Subcutaneous abdominal adipose tissue (tissue), 5 donors: ENCODE measurements at regions not wholly inside any gene's neighbourhood (a gene's known extent, or its start where the extent isn't known, plus 50 kb on each side); places are given as distances from the start of the nearest gene placed in this dataset.
"Not testable (repeated sequence)": the region's sequence is repeated elsewhere in the genome, so short reads cannot be mapped to it uniquely, and the experiment has no call there.

Experiments
- H3K27ac ChIP-seq: one replicate; pipeline ENCODE4 v1.7.0; 2013; ENCODE audit warnings: low read depth, mild to moderate bottlenecking, inconsistent platforms, low read length, moderate library complexity
- H3K27me3 ChIP-seq, 5 donors: one replicate each; pipeline ENCODE4 v1.7.0; 2013; ENCODE audit warnings: low read length in 5 of 5, inconsistent platforms in 1 of 5; ENCODE audit not compliant: control insufficient read depth in 5 of 5, insufficient read depth in 4 of 5
- H3K36me3 ChIP-seq, 5 donors: one replicate each; pipeline ENCODE4 v1.7.0; 2013; ENCODE audit warnings: low read length in 5 of 5; ENCODE audit not compliant: control insufficient read depth in 5 of 5, insufficient read depth in 5 of 5
- H3K4me1 ChIP-seq, 5 donors: one replicate each; pipeline ENCODE4 v1.7.0; 2013; ENCODE audit warnings: low read length in 5 of 5, mild to moderate bottlenecking in 3 of 5, moderate library complexity in 1 of 5; ENCODE audit not compliant: control insufficient read depth in 5 of 5, insufficient read depth in 5 of 5
- H3K4me3 ChIP-seq, 5 donors: one replicate each; pipeline ENCODE4 v1.7.0; 2013; ENCODE audit warnings: low read length in 5 of 5, low read depth in 1 of 5
- H3K9ac ChIP-seq, 5 donors: one replicate each; pipeline ENCODE4 v1.7.0; 2013; ENCODE audit warnings: low read length in 5 of 5, mild to moderate bottlenecking in 4 of 5, moderate library complexity in 3 of 5
- H3K9me3 ChIP-seq, 5 donors: one replicate each; pipeline ENCODE4 v1.7.0; 2013; ENCODE audit warnings: low read length in 5 of 5; ENCODE audit not compliant: control insufficient read depth in 5 of 5
- donor health status: healthy.
- donor health status: healthy.
- donor health status: healthy.
- donor health status: healthy.
- donor health status: healthy.

GRCh38 chr1:147072482-147073432, 99.5 kb downstream of the PRKAB2 start:
- Histone ChIP-seq H3K9ac (peak overlapping the region in 1 of 5 donors; percentile 35), H3K27me3 (peaks cover 14 to 56% (median 37%) of the 10 kb centered on the region in 5 donors), H3K36me3 (no peaks in the 10 kb centered on the region), H3K27ac (no peak overlapping the region), H3K9me3 (peaks cover 0 to 3% (median 2%) of the 10 kb centered on the region in 5 donors), H3K4me1 (peaks cover 0 to 13% (median 10%) of the 10 kb centered on the region in 5 donors), H3K4me3 (peak overlapping the region; percentile 50 to 63 (median 59))

GRCh38 chr1:147071142-147071541, 101.1 kb downstream of the PRKAB2 start:
- Histone ChIP-seq H3K27me3 (peaks cover 7 to 42% (median 22%) of the 10 kb centered on the region in 5 donors), H3K9me3 (peaks cover 0 to 3% (median 2%) of the 10 kb centered on the region in 5 donors), H3K27ac (no peak overlapping the region), H3K4me3 (no peak overlapping the region), H3K36me3 (no peaks in the 10 kb centered on the region), H3K9ac (no peak overlapping the region), H3K4me1 (peaks cover 0 to 12% (median 10%) of the 10 kb centered on the region in 5 donors)

GRCh38 chr1:147062956-147063355, 109.3 kb downstream of the PRKAB2 start:
- H3K9ac ChIP-seq = no peak overlapping the region
- H3K27ac ChIP-seq = no peak overlapping the region
- no peaks in the 10 kb centered on the region for H3K27me3 ChIP-seq
- no peaks in the 10 kb centered on the region for H3K4me1 ChIP-seq
- no peak overlapping the region for H3K4me3 ChIP-seq
- peaks cover 0 to 2% (median 0%) of the 10 kb centered on the region in 5 donors for H3K9me3 ChIP-seq
- no peaks in the 10 kb centered on the region for H3K36me3 ChIP-seq

GRCh38 chr1:147061880-147062279, 110.4 kb downstream of the PRKAB2 start:
- not testable (repeated sequence) for H3K9me3 ChIP-seq, H3K36me3 ChIP-seq, H3K9ac ChIP-seq, H3K4me1 ChIP-seq, H3K27ac ChIP-seq, H3K27me3 ChIP-seq, H3K4me3 ChIP-seq

- no peak overlapping the region for H3K4me3 ChIP-seq
- peaks cover 0 to 1% (median 0%) of the 10 kb centered on the region in 5 donors for H3K9me3 ChIP-seq
- peaks cover 0 to 5% (median 0%) of the 10 kb centered on the region in 5 donors for H3K27me3 ChIP-seq
Measured at GRCh38 chr1:147053269-147053668, 115.1 kb downstream of the NBPF12 start.

GRCh38 chr1:147052677-147053076, 114.6 kb downstream of the NBPF12 start:
- Histone ChIP-seq H3K4me1 (no peaks in the 10 kb centered on the region), H3K27me3 (peaks cover 0 to 5% (median 0%) of the 10 kb centered on the region in 5 donors), H3K27ac (no peak overlapping the region), H3K9ac (no peak overlapping the region), H3K36me3 (no peaks in the 10 kb centered on the region), H3K4me3 (no peak overlapping the region), H3K9me3 (no peaks in the 10 kb centered on the region)

More at GRCh38 chr1:147053269-147053668, 115.1 kb downstream of the NBPF12 start:
- Histone ChIP-seq H3K9ac (no peak overlapping the region), H3K4me1 (no peaks in the 10 kb centered on the region), H3K27ac (no peak overlapping the region), H3K36me3 (no peaks in the 10 kb centered on the region)

- no peak overlapping the region for H3K9ac ChIP-seq
- no peaks in the 10 kb centered on the region for H3K4me1 ChIP-seq
- H3K27me3 ChIP-seq = peaks cover 0 to 5% (median 0%) of the 10 kb centered on the region in 5 donors
- no peak overlapping the region for H3K4me3 ChIP-seq
- no peaks in the 10 kb centered on the region for H3K9me3 ChIP-seq
- no peak overlapping the region for H3K27ac ChIP-seq
- H3K36me3 ChIP-seq = no peaks in the 10 kb centered on the region
Measured at GRCh38 chr1:147052143-147052542, 114.0 kb downstream of the NBPF12 start.

- no peak overlapping the region for H3K9ac ChIP-seq
- no peak overlapping the region for H3K27ac ChIP-seq
- H3K4me3 ChIP-seq = no peak overlapping the region
- no peaks in the 10 kb centered on the region for H3K36me3 ChIP-seq
- H3K9me3 ChIP-seq = no peaks in the 10 kb centered on the region
- H3K4me1 ChIP-seq = no peaks in the 10 kb centered on the region
- H3K27me3 ChIP-seq = peaks cover 0 to 5% (median 0%) of the 10 kb centered on the region in 5 donors
Measured at GRCh38 chr1:147051136-147051535, 113.0 kb downstream of the NBPF12 start.

- H3K4me3 ChIP-seq = no peak overlapping the region
Measured at GRCh38 chr1:147050654-147051053, 112.5 kb downstream of the NBPF12 start.

GRCh38 chr1:147046863-147047394, 108.8 kb downstream of the NBPF12 start:
- H3K27ac ChIP-seq, H3K9me3 ChIP-seq, H3K4me1 ChIP-seq, H3K27me3 ChIP-seq, H3K4me3 ChIP-seq, H3K9ac ChIP-seq, H3K36me3 ChIP-seq: not testable (repeated sequence)

More at GRCh38 chr1:147050654-147051053, 112.5 kb downstream of the NBPF12 start:
- Histone ChIP-seq H3K9me3 (no peaks in the 10 kb centered on the region), H3K27me3 (peaks cover 0 to 5% (median 0%) of the 10 kb centered on the region in 5 donors), H3K27ac (no peak overlapping the region), H3K9ac (no peak overlapping the region), H3K4me1 (no peaks in the 10 kb centered on the region), H3K36me3 (no peaks in the 10 kb centered on the region)
